HG02759 (cell line): ENCODE measurements at regions not wholly inside any gene's neighbourhood (a gene's known extent, or its start where the extent isn't known, plus 50 kb on each side); places are given as distances from the start of the nearest gene placed in this dataset.
"Not testable (repeated sequence)": the region's sequence is repeated elsewhere in the genome, so short reads cannot be mapped to it uniquely, and the experiment has no call there.

ENCODE experiments used
- ATAC-seq: cut with Tn5 transposase; IDR thresholded peaks from one replicate; pipeline ENCODE4 v1.9.1; 2021; ENCODE audit warnings: mild to moderate bottlenecking, moderate library complexity; ENCODE audit not compliant: unreplicated experiment

DNA sequence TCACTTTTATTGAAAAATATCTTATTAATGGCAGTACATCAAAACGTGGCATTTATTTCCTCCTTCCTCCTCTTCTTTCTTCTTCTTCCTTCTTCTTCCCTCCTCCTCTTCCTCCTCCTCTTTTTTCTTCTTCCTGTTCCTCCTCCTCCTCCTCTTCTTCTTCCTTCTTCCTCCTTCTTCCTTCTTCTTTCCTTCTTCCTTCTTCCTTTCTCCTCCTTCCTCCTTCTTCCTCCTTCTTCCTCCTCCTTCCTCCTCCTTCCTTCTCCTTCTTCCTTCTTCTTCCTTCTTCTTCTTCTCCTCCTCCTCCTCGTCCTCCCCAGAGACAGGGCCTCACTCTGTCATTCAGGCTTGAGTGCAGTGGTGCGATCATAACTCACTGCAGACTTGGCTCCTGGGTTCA, 457.2 kb downstream of the AEBP2 start:
- ATAC-seq = no peak

DNA sequence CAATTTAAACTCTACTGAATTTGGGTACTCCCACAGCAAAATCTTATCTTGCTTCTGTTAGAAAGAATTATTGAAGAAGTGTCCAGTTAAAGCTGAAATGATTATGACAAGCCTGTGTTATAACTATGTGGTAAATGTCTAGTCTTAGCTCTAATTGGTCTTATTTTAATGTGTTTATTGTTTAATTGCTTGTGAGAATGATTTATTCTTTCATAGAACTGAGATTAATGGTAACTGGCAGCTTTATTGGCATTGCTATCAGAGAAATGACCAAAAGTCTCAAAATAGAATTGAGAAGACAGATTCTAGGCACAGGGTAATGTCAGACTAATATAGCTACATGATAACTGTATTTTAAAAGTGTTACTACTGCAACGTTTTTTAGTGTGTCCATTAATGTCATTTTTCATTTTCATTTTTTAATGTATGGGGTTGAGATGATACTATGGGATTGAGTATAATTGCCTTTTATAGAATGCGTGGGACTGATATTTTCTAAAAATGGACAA, 458.7 kb downstream of the AEBP2 start:
- no peak for ATAC-seq

DNA sequence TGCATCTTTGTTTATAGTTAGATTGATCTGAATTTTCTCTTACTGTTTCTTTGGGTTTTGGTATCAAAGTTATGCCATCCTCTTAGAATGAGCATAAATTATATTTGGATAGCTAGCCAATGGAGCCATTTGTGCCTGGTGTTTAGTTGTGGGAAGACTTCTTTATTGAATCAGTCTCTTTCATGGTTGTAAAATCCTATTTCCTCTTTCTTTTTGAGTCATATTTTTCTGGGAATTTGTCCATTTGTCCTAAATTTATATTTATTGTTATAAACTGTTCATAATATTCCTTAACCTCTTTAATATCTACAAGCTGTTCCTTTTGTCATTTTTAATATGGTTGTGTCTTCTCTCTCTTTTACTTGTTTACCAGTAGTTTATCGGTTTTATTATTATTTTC, 462.5 kb downstream of the AEBP2 start:
- no peak for ATAC-seq

GRCh38 chr12:19904819-19905218, 463.5 kb upstream of the PDE3A start:
- no peak for ATAC-seq

DNA sequence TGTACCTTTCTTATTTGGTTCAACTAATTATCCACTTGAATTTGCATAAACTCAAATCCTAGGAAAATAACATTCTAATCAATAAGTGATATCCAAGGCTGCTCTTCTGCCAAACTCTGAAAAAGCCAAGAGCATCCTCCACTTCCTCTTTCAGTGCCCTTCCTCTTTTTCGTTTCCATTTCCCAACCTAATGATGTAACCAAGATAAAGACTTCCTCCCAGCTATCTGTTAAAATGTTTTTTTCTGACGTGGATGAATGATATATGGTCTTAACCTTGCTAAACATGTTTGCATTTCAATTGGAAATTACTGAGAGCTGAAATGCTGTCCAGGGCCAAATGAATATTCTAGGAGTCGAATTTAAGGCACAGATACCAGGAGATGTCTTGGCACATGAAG, 459.5 kb upstream of the PDE3A start:
- ATAC-seq = no peak

DNA sequence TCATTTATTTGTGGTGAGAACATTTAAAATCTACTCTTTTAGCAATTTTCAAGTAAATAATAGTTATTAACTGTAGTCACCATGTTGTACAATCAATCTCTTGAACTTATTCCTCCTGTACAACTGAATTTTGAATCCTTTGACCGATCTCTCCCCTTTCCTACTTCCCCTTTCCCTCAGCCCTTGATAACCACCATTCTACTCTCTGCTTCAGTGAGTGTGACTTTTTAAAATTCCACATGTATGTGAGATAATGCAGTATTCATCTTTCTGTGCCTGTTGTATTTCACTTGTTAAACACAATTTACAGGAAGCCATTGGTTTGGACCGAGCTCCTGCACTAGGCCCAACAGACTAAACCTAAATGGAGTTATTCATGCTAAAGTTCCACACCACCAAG, 458.9 kb upstream of the PDE3A start:
- ATAC-seq = no peak

GRCh38 chr12:19910681-19911080, 457.7 kb upstream of the PDE3A start:
- no peak for ATAC-seq

GRCh38 chr12:19912991-19913390, 455.3 kb upstream of the PDE3A start:
- ATAC-seq = no peak

- no peak for ATAC-seq
Measured at GRCh38 chr12:19915392-19916195, 452.7 kb upstream of the PDE3A start.

DNA sequence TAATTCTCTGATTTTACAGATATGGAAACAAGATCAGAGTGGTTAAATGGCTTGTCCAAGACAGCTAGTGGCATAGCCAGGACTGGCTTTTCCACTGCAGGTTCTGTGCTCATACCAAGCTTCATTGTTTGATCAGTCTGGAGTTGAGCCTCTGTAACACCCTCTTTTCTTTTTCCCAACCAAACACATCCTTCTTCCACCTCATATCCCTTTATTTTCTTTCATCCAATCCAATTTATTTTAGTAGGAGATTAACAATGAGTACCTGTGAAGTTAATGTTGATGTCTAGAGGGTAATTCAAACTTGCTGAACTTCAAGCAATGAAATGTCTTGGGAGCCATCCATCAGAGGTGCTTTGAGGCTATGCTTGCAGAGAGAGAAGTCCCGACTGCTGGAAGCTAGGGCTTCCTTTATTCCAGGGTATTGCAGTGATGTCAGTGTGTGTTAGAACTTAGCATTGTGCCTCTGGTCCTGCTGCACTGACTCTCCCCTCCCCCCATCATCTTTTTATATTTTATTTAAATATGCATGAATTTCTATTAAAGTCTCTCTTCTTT, 452.1 kb upstream of the PDE3A start:
- no peak for ATAC-seq

GRCh38 chr12:19916974-19917373, 451.4 kb upstream of the PDE3A start:
- ATAC-seq = no peak

GRCh38 chr12:19921716-19922115, 446.6 kb upstream of the PDE3A start:
- ATAC-seq = not testable (repeated sequence)

- no peak for ATAC-seq
Measured at GRCh38 chr12:19922717-19923116, 445.6 kb upstream of the PDE3A start.

- ATAC-seq = no peak
Measured at GRCh38 chr12:19924360-19924759, 444.0 kb upstream of the PDE3A start.

DNA sequence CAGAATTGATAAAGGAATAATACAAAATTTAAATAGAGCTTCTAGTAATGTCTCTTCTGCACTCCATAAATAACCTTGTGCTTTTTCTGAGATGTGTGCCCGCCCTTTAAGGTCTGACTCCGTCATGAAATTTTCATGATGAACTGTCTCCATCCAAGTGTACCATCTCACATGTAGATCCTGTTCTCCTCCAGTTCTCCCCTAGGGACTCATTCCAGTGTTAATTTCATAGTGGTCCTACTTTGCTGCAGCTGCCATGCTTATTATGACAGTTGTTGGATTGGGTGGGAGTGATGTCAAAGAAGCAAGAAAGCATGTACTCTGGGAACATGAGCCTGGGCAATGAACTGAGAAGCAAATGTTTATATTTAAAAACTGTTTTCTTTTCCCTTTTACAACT, 442.5 kb upstream of the PDE3A start:
- ATAC-seq = no peak

DNA sequence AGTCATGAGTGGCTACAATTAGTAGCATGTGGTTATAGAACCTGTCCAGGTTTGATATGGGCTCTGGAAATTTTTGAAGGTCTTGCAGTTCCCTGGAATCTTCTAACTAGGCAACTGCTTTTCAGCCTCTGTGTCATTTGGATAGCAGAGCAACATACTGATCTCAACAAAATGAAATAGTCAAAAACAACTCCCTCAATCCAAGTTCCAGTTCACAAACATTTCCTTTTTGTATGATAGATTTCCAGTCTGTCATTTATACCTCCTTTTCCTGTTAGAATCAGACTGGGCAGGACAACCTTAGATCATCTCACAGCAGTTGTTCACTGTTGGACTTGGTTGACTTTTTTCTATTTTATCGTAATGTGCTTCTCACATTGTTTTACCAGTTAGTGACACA, 442.1 kb upstream of the PDE3A start:
- ATAC-seq = no peak

DNA sequence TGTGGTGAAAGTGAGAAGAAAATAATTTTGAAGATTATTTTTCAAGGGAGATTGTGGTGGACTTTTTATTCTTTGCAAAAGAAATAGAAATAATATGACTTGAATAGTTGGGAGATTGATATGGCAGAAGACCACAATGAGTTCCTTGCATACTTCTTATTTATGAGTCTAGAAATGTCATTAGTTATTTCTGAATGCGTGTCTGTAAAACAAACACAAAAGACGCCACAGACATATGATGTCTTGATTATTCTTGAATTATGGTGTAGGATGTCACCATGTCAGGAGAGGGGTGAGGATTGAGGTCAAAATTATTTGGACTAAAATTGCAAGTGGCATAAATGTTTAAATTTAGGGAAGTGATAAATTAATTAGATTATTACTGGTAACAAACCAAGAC, 440.7 kb upstream of the PDE3A start:
- ATAC-seq = no peak

- ATAC-seq = no peak
Measured at GRCh38 chr12:19932413-19932812, 435.9 kb upstream of the PDE3A start.

DNA sequence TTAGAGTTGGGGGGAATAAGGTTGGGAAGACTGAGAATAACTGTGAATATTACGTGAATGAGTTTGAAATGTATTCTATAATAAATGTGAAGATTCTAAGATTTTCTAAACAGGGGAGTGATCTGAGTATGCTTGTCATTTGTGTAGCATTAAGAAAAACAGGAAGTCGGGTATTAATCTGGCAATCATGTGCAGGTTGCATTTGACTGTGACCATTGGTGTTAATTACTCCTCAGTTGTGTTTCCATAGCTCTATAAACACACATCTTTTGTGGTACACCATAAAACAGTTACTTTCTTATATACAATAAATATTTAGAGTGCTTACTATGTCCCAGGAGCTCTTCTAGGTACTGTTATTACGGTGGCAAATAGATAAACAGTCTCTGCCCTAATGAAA, 434.4 kb upstream of the PDE3A start:
- ATAC-seq = no peak

DNA sequence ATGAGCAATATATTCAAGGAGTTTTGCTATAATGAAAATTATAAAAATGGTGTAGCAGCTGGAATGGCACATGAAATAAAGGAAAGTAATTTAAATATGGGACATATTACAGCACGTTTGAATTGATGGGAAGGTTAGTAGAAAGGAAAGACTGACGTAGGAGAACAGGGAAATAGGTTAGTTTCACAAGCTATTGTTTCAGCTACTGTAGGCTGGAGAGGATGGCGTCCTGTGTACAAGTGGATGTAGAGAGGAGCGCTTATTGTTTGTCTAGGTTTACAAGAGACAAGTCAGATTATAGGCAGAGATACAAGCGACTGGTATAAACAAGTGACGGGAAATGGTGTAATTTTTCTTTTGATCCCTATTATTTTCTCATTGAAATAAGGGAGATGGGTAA, 431.2 kb upstream of the PDE3A start:
- no peak for ATAC-seq

- no peak for ATAC-seq
Measured at GRCh38 chr12:19938031-19938430, 430.3 kb upstream of the PDE3A start.

DNA sequence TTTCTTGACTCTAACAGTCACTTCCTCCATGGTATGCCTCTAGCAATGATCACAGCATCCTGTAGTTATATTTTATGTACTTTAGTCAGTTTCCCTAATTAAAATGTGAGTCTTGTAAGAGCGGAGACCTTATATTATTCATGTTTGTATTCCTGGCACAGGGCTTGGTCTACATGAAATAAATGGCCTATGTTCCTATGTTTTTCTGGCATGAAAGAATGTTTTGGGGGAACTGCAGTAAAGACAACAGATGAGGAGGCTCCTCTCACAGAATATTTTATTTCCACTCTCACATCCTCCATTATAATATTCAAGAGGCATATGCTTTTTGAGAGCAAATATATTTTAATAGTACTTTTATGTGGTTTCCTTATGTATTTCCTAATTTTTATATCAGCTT, 429.8 kb upstream of the PDE3A start:
- no peak for ATAC-seq

- no peak for ATAC-seq
Measured at GRCh38 chr12:19940267-19940666, 428.1 kb upstream of the PDE3A start.
